ENCODE measurements at regions not wholly inside any gene's neighbourhood (a gene's known extent, or its start where the extent isn't known, plus 50 kb on each side); places are given as distances from the start of the nearest gene placed in this dataset.

GRCh38 chr15:47587940-47588802, 129.1 kb upstream of the SEMA6D start:
- no peak overlapping the region for H3K27ac ChIP-seq (ENCODE audit: low read depth, low read length)
- Mint-ChIP-seq H3K36me3 (no peaks in the 10 kb centered on the region), H3K4me3 (no peak overlapping the region), H3K27me3 (peaks cover 0 to 4% of the 10 kb centered on the region in 2 donors), H3K4me1 (no peaks in the 10 kb centered on the region), H3K9me3 (peaks cover 0 to 8% (median 4%) of the 10 kb centered on the region in 5 donors), H3K27ac (no peak overlapping the region)
- no peaks in the 10 kb centered on the region for H3K27me3 ChIP-seq (ENCODE audit: insufficient read depth, low read length, poor library complexity, severe bottlenecking)
- ChIA-PET POLR2A (no interaction called here), CTCF (no interaction called here)
- no peak for DNase-seq
- no peaks in the 10 kb centered on the region for H3K4me1 ChIP-seq (ENCODE audit: insufficient read depth, low read length)
- H3K36me3 ChIP-seq (ENCODE audit: insufficient read depth, low read length) = no peaks in the 10 kb centered on the region
- no peak overlapping the region for H3K4me3 ChIP-seq (ENCODE audit: low read length)
- no peaks in the 10 kb centered on the region for H3K9me3 ChIP-seq (ENCODE audit: low read length)

- no peaks in the 10 kb centered on the region for H3K4me1 Mint-ChIP-seq
- H3K27ac Mint-ChIP-seq = no peak overlapping the region
Observed at GRCh38 chr15:47588958-47589357, 128.3 kb upstream of the SEMA6D start.

GRCh38 chr15:47598996-47599395, 118.3 kb upstream of the SEMA6D start:
- no peak for DNase-seq
- no peaks in the 10 kb centered on the region for H3K9me3 ChIP-seq (ENCODE audit: low read length)
- Mint-ChIP-seq H3K4me1 (no peaks in the 10 kb centered on the region), H3K9me3 (peaks cover 3 to 11% (median 8%) of the 10 kb centered on the region in 5 donors), H3K4me3 (no peak overlapping the region), H3K27me3 (no peaks in the 10 kb centered on the region), H3K27ac (no peak overlapping the region), H3K36me3 (no peaks in the 10 kb centered on the region)
- no peaks in the 10 kb centered on the region for H3K27me3 ChIP-seq (ENCODE audit: insufficient read depth, low read length, poor library complexity, severe bottlenecking)
- H3K4me1 ChIP-seq (ENCODE audit: insufficient read depth, low read length) = no peaks in the 10 kb centered on the region
- POLR2A ChIA-PET = no interaction called here
- H3K36me3 ChIP-seq (ENCODE audit: insufficient read depth, low read length) = no peaks in the 10 kb centered on the region
- CTCF ChIA-PET = no interaction called here
- no peak overlapping the region for H3K4me3 ChIP-seq (ENCODE audit: low read length)
- H3K27ac ChIP-seq (ENCODE audit: low read depth, low read length) = no peak overlapping the region

More at GRCh38 chr15:47588958-47589357, 128.3 kb upstream of the SEMA6D start:
- POLR2A ChIA-PET = no interaction called here
- Mint-ChIP-seq H3K9me3 (peaks cover 0 to 8% (median 5%) of the 10 kb centered on the region in 5 donors), H3K36me3 (no peaks in the 10 kb centered on the region), H3K4me3 (no peak overlapping the region), H3K27me3 (peaks cover 0 to 4% of the 10 kb centered on the region in 2 donors)
- Histone ChIP-seq H3K27me3 (ENCODE audit: insufficient read depth, low read length, poor library complexity, severe bottlenecking) (no peaks in the 10 kb centered on the region), H3K27ac (ENCODE audit: low read depth, low read length) (no peak overlapping the region), H3K36me3 (ENCODE audit: insufficient read depth, low read length) (no peaks in the 10 kb centered on the region), H3K4me1 (ENCODE audit: insufficient read depth, low read length) (no peaks in the 10 kb centered on the region), H3K9me3 (ENCODE audit: low read length) (no peaks in the 10 kb centered on the region), H3K4me3 (ENCODE audit: low read length) (no peak overlapping the region)
- CTCF ChIA-PET = no interaction called here
- no peak for DNase-seq

- H3K36me3 Mint-ChIP-seq = no peaks in the 10 kb centered on the region
- H3K27me3 Mint-ChIP-seq = peaks cover 0 to under 1% of the 10 kb centered on the region in 2 donors
- CTCF ChIA-PET = no interaction called here
- DNase-seq = no peak
- Histone ChIP-seq H3K27me3 (ENCODE audit: insufficient read depth, low read length, poor library complexity, severe bottlenecking) (no peaks in the 10 kb centered on the region), H3K36me3 (ENCODE audit: insufficient read depth, low read length) (no peaks in the 10 kb centered on the region), H3K4me3 (ENCODE audit: low read length) (no peak overlapping the region), H3K27ac (ENCODE audit: low read depth, low read length) (no peak overlapping the region), H3K4me1 (ENCODE audit: insufficient read depth, low read length) (no peaks in the 10 kb centered on the region), H3K9me3 (ENCODE audit: low read length) (no peaks in the 10 kb centered on the region)
- no peaks in the 10 kb centered on the region for H3K4me1 Mint-ChIP-seq
- POLR2A ChIA-PET = no interaction called here
- H3K9me3 Mint-ChIP-seq = peaks cover 3 to 13% (median 8%) of the 10 kb centered on the region in 5 donors
- H3K27ac Mint-ChIP-seq = no peak overlapping the region
- no peak overlapping the region for H3K4me3 Mint-ChIP-seq
Observed at GRCh38 chr15:47599806-47600205, 117.5 kb upstream of the SEMA6D start.

- Histone ChIP-seq H3K27me3 (ENCODE audit: insufficient read depth, low read length, poor library complexity, severe bottlenecking) (no peaks in the 10 kb centered on the region), H3K36me3 (ENCODE audit: insufficient read depth, low read length) (no peaks in the 10 kb centered on the region), H3K4me3 (ENCODE audit: low read length) (no peak overlapping the region), H3K4me1 (ENCODE audit: insufficient read depth, low read length) (no peaks in the 10 kb centered on the region), H3K27ac (ENCODE audit: low read depth, low read length) (no peak overlapping the region), H3K9me3 (ENCODE audit: low read length) (no peaks in the 10 kb centered on the region)
- no peak for DNase-seq
- Mint-ChIP-seq H3K27ac (no peak overlapping the region), H3K4me3 (no peak overlapping the region), H3K27me3 (peaks cover 0 to 3% of the 10 kb centered on the region in 2 donors), H3K4me1 (no peaks in the 10 kb centered on the region), H3K9me3 (peaks cover 1 to 16% (median 3%) of the 10 kb centered on the region in 5 donors), H3K36me3 (no peaks in the 10 kb centered on the region)
- CTCF ChIA-PET = no interaction called here
- POLR2A ChIA-PET = no interaction called here
Observed at GRCh38 chr15:47602121-47602520, 115.2 kb upstream of the SEMA6D start.

- Mint-ChIP-seq H3K36me3 (no peaks in the 10 kb centered on the region), H3K4me3 (no peak overlapping the region), H3K9me3 (peaks cover 0 to 12% (median 3%) of the 10 kb centered on the region in 5 donors), H3K27ac (no peak overlapping the region), H3K4me1 (no peaks in the 10 kb centered on the region), H3K27me3 (peaks cover 0 to 3% of the 10 kb centered on the region in 2 donors)
- Histone ChIP-seq H3K4me3 (ENCODE audit: low read length) (no peak overlapping the region), H3K9me3 (ENCODE audit: low read length) (no peaks in the 10 kb centered on the region), H3K27ac (ENCODE audit: low read depth, low read length) (no peak overlapping the region), H3K4me1 (ENCODE audit: insufficient read depth, low read length) (no peaks in the 10 kb centered on the region), H3K27me3 (ENCODE audit: insufficient read depth, low read length, poor library complexity, severe bottlenecking) (no peaks in the 10 kb centered on the region), H3K36me3 (ENCODE audit: insufficient read depth, low read length) (no peaks in the 10 kb centered on the region)
- no peak for DNase-seq
- ChIA-PET POLR2A (no interaction called here), CTCF (no interaction called here)
Observed at GRCh38 chr15:47603026-47603425, 114.3 kb upstream of the SEMA6D start.

GRCh38 chr15:47607695-47608094, 109.6 kb upstream of the SEMA6D start:
- H3K4me1 Mint-ChIP-seq = no peaks in the 10 kb centered on the region

GRCh38 chr15:47609693-47610092, 107.6 kb upstream of the SEMA6D start:
- Mint-ChIP-seq H3K27me3 (peaks cover 0 to 3% of the 10 kb centered on the region in 2 donors), H3K27ac (no peak overlapping the region), H3K4me1 (no peaks in the 10 kb centered on the region), H3K9me3 (peaks cover 0 to 9% (median 3%) of the 10 kb centered on the region in 5 donors), H3K36me3 (no peaks in the 10 kb centered on the region), H3K4me3 (no peak overlapping the region)
- ChIA-PET POLR2A (no interaction called here), CTCF (no interaction called here)
- DNase-seq = no peak
- Histone ChIP-seq H3K27me3 (ENCODE audit: insufficient read depth, low read length, poor library complexity, severe bottlenecking) (no peaks in the 10 kb centered on the region), H3K9me3 (ENCODE audit: low read length) (no peaks in the 10 kb centered on the region), H3K4me1 (ENCODE audit: insufficient read depth, low read length) (no peaks in the 10 kb centered on the region), H3K36me3 (ENCODE audit: insufficient read depth, low read length) (no peaks in the 10 kb centered on the region), H3K27ac (ENCODE audit: low read depth, low read length) (no peak overlapping the region), H3K4me3 (ENCODE audit: low read length) (no peak overlapping the region)

More at GRCh38 chr15:47607695-47608094, 109.6 kb upstream of the SEMA6D start:
- no peaks in the 10 kb centered on the region for H3K36me3 ChIP-seq (ENCODE audit: insufficient read depth, low read length)
- H3K36me3 Mint-ChIP-seq = no peaks in the 10 kb centered on the region
- peaks cover 0 to 12% (median 3%) of the 10 kb centered on the region in 5 donors for H3K9me3 Mint-ChIP-seq
- H3K27me3 Mint-ChIP-seq = peaks cover 0 to 3% of the 10 kb centered on the region in 2 donors
- no peak overlapping the region for H3K4me3 ChIP-seq (ENCODE audit: low read length)
- no peaks in the 10 kb centered on the region for H3K27me3 ChIP-seq (ENCODE audit: insufficient read depth, low read length, poor library complexity, severe bottlenecking)
- H3K9me3 ChIP-seq (ENCODE audit: low read length) = no peaks in the 10 kb centered on the region
- H3K27ac Mint-ChIP-seq = no peak overlapping the region
- ChIA-PET CTCF (no interaction called here), POLR2A (no interaction called here)
- DNase-seq = no peak
- no peaks in the 10 kb centered on the region for H3K4me1 ChIP-seq (ENCODE audit: insufficient read depth, low read length)
- H3K4me3 Mint-ChIP-seq = no peak overlapping the region
- H3K27ac ChIP-seq (ENCODE audit: low read depth, low read length) = no peak overlapping the region

Data from CD8-positive, alpha-beta memory T cell (primary cell).